Activated B cell treated with CpG ODN at 0.5 μM for 24 hours (primary cell): ENCODE measurements at regions not wholly inside any gene's neighbourhood (a gene's known extent, or its start where the extent isn't known, plus 50 kb on each side); places are given as distances from the start of the nearest gene placed in this dataset.
"Not testable (repeated sequence)": the region's sequence is repeated elsewhere in the genome, so short reads cannot be mapped to it uniquely, and the experiment has no call there.

ENCODE experiments used
- ATAC-seq: fragments of 200-7000 bp; cut with Tn5 transposase; one replicate; pipeline ENCODE4 v1.10.0; 2021; ENCODE audit warnings: low read depth, mild to moderate bottlenecking, moderate library complexity
- CTCF ChIA-PET: fragments of 350-600 bp; sonication (Branson Sonifier 250); formaldehyde crosslinking; loops from one replicate; lab custom pipeline; 2021; ENCODE audit warnings: antibody characterized with exemption; lab: Charles Lee
- POLR2A ChIA-PET: fragments of 350-600 bp; sonication (Branson Sonifier 250); formaldehyde crosslinking; loops from one replicate; lab custom pipeline; 2021; ENCODE audit warnings: antibody characterized with exemption; lab: Charles Lee
- DNase-seq: peaks from one replicate; pipeline ENCODE4 v3.0.0; 2022
- H3K27ac Mint-ChIP-seq: one replicate; pipeline ENCODE4 v1.8.0; 2020; ENCODE audit warnings: mixed read lengths
- H3K27me3 Mint-ChIP-seq: one replicate; pipeline ENCODE4 v1.8.0; 2021; ENCODE audit warnings: mixed read lengths
- H3K36me3 Mint-ChIP-seq: one replicate; pipeline ENCODE4 v1.8.0; 2021; ENCODE audit warnings: low read depth, mixed read lengths
- H3K4me1 Mint-ChIP-seq: one replicate; pipeline ENCODE4 v1.8.0; 2021; ENCODE audit warnings: mixed read lengths
- H3K4me3 Mint-ChIP-seq: one replicate; pipeline ENCODE4 v1.8.0; 2020; ENCODE audit warnings: mild to moderate bottlenecking, mixed read lengths
- H3K9me3 Mint-ChIP-seq: one replicate; pipeline ENCODE4 v1.8.0; 2020; ENCODE audit warnings: mixed read lengths
- CTCF ChIP-seq: fragments of 200-600 bp; IDR thresholded peaks from one replicate; pipeline ENCODE4 v1.8.0; 2022; ENCODE audit warnings: antibody characterized with exemption, mild to moderate bottlenecking
- intact Hi-C: fragments of 100-400 bp; cut with micrococcal nuclease; formaldehyde crosslinking; loops from one replicate; pipeline ENCODE4 v1.15.1; 2024

- ATAC-seq (no peak), DNase-seq (no peak)
- Mint-ChIP-seq H3K4me3 (no peak overlapping the region), H3K27me3 (no peaks in the 10 kb centered on the region), H3K4me1 (no peaks in the 10 kb centered on the region), H3K27ac (no peak overlapping the region), H3K9me3 (no peaks in the 10 kb centered on the region), H3K36me3 (no peaks in the 10 kb centered on the region)
- CTCF ChIA-PET, result no interaction called here
- no peak for TF ChIP-seq CTCF
- intact Hi-C loops, result no loop called here
- POLR2A ChIA-PET, result no interaction called here
These were observed 688.8 kb upstream of the SALL1 start for GRCh38 chr16:51839727-51840462.

GRCh38 chr16:51834794-51835193 is 683.7 kb upstream of the SALL1 start:
- Mint-ChIP-seq H3K36me3 (no peaks in the 10 kb centered on the region), H3K9me3 (no peaks in the 10 kb centered on the region), H3K4me1 (no peaks in the 10 kb centered on the region), H3K4me3 (no peak overlapping the region), H3K27ac (no peak overlapping the region), H3K27me3 (no peaks in the 10 kb centered on the region)
- CTCF ChIA-PET, result no interaction called here
- ATAC-seq (no peak), DNase-seq (no peak)
- intact Hi-C loops, result no loop called here
- no peak for TF ChIP-seq CTCF
- POLR2A ChIA-PET, result no interaction called here

- Mint-ChIP-seq H3K4me1 (no peaks in the 10 kb centered on the region), H3K9me3 (no peaks in the 10 kb centered on the region), H3K36me3 (no peaks in the 10 kb centered on the region), H3K4me3 (no peak overlapping the region), H3K27me3 (no peaks in the 10 kb centered on the region), H3K27ac (no peak overlapping the region)
- no peak for ATAC-seq
- DNase-seq, result no peak
- ChIA-PET CTCF (no interaction called here), POLR2A (no interaction called here)
- intact Hi-C loops, result no loop called here
- TF ChIP-seq CTCF, result no peak
These were observed 683.1 kb upstream of the SALL1 start for GRCh38 chr16:51834133-51834532.

- H3K27me3 Mint-ChIP-seq, result no peaks in the 10 kb centered on the region
- no peak for ATAC-seq
- H3K9me3 Mint-ChIP-seq, result no peaks in the 10 kb centered on the region
- CTCF ChIA-PET, result no interaction called here
- no peak overlapping the region for H3K4me3 Mint-ChIP-seq
- TF ChIP-seq CTCF, result no peak
- no peaks in the 10 kb centered on the region for H3K4me1 Mint-ChIP-seq
- DNase-seq, result no peak
- no peak overlapping the region for H3K27ac Mint-ChIP-seq
- POLR2A ChIA-PET, result no interaction called here
- intact Hi-C loops, result no loop called here
- H3K36me3 Mint-ChIP-seq, result no peaks in the 10 kb centered on the region
These were observed 680.7 kb upstream of the SALL1 start for GRCh38 chr16:51831595-51832367.

- H3K36me3 Mint-ChIP-seq, intact Hi-C loops, ATAC-seq, H3K4me1 Mint-ChIP-seq, H3K9me3 Mint-ChIP-seq, DNase-seq, H3K4me3 Mint-ChIP-seq, CTCF ChIA-PET, H3K27me3 Mint-ChIP-seq, POLR2A ChIA-PET, H3K27ac Mint-ChIP-seq: not testable (repeated sequence)
These were observed 680.0 kb upstream of the SALL1 start for GRCh38 chr16:51831034-51831433.
